ENCODE measurements at regions not wholly inside any gene's neighbourhood (a gene's known extent, or its start where the extent isn't known, plus 50 kb on each side); places are given as distances from the start of the nearest gene placed in this dataset.

DNA sequence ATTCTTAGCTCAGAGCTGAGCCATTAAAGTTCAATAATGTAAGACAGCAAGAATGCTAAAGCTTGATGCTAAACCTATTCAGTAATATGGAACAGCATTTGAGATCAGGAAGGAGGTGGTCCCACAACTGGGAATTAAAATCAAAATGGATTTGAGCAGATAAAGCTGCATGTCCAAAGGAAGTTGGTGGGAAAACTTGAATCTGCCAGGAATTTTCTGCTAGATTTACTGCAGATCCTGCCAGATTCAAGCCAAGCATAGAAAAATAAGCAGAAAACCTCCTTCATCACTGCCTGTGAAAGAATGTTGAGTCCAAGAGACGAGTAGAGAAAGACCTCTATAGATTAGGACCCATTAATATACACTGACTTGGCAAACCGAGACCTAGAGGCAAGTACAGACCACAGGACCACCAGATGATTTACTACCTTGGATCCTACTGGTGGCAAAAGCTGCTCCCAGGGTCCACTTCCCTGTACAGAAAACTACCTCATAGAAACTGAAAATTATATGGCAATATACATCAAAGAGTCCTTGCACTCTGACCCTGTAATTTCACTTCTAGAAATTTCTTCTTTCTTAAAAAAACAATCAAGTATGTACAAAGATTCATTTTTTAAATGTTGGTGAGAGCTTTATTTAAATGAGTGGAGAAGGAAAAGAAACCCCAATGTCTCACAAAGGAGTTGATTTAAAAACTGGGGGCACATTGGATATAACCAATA lies 263.2 kb downstream of the DAD1 start:
- TF ChIP-seq CTCF (IDR thresholded peaks at IDR 0.05): no peak
- no peaks in the 10 kb centered on the region for H3K36me3 ChIP-seq (replicated peaks in 1 of 2)
- H3K27me3 ChIP-seq: no peaks in the 10 kb centered on the region
- 67 to 77% (median 68%) methylated on average over 2 of the region's 2 CpGs for WGBS, 4 donors
- H3K9me3 ChIP-seq (replicated peaks in 1 of 3): peaks cover 0 to 4% (median 0%) of the 10 kb centered on the region in 3 donors
- H3K4me1 ChIP-seq (replicated peaks in 1 of 2): no peaks in the 10 kb centered on the region
- no peak overlapping the region for H3K27ac ChIP-seq
- intact Hi-C loops (cut with DNase I): no loop called here
- no peak overlapping the region for H3K4me3 ChIP-seq
- no peak for DNase-seq

- Histone ChIP-seq H3K4me1 (replicated peaks in 1 of 2) (no peaks in the 10 kb centered on the region), H3K27me3 (peaks cover 5% of the 10 kb centered on the region), H3K4me3 (no peak overlapping the region), H3K9me3 (replicated peaks in 1 of 3) (no peaks in the 10 kb centered on the region), H3K27ac (no peak overlapping the region), H3K36me3 (replicated peaks in 1 of 2) (no peaks in the 10 kb centered on the region)
- 37 to 55% (median 46%) methylated on average over 4 of the region's 4 CpGs for WGBS, 4 donors
- intact Hi-C loops (cut with DNase I): loop anchor here in 1 of 2 donors (5.0 kb wide), 1 partner anchor 52 kb away; no protein-coding TSS in a partner anchor
- no peak for DNase-seq
- TF ChIP-seq CTCF (IDR thresholded peaks at IDR 0.05) (no peak), POLR2A (IDR thresholded peaks at IDR 0.05) (no peak)
Observed at GRCh38 chr14:22320362-22320750, 268.7 kb downstream of the DAD1 start.

GRCh38 chr14:22319526-22320361 lies 269.3 kb downstream of the DAD1 start:
- Histone ChIP-seq H3K36me3 (replicated peaks in 1 of 2) (no peaks in the 10 kb centered on the region), H3K27ac (no peak overlapping the region), H3K27me3 (peaks cover 5% of the 10 kb centered on the region), H3K9me3 (replicated peaks in 1 of 3) (no peaks in the 10 kb centered on the region), H3K4me3 (no peak overlapping the region), H3K4me1 (replicated peaks in 1 of 2) (no peaks in the 10 kb centered on the region)
- TF ChIP-seq POLR2A (IDR thresholded peaks at IDR 0.05) (no peak), CTCF (IDR thresholded peaks at IDR 0.05) (peak; percentile 60 to 74 (median 70))
- intact Hi-C loops (cut with DNase I): loop anchor here (5.0 to 10.0 kb wide), 3 partner anchors 53 to 155 kb away; no protein-coding TSS in a partner anchor
- WGBS, 4 donors: 30 to 34% (median 34%) methylated on average over 4 of the region's 4 CpGs
- DNase-seq: peak; percentile 55 to 85 (median 69)

DNA sequence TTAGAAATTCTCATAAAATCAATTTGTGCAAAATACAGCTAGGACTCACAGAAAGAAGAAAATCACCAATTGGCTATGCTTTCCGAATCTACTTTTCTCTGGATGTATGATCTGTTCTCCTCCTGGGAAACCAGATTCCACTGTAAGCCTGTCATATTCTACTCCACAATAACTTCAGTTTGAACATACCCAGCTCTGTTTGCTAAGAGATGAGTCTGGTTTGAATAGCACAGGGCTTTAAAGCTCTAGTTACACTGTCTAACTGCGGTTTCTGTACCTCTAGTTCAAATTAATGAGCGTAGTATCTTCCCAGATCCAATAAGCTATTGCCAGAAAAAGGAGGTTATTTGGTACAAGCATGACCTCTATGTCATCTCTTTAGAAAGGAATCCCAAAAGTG lies 270.1 kb downstream of the DAD1 start:
- Histone ChIP-seq H3K9me3 (replicated peaks in 1 of 3) (no peaks in the 10 kb centered on the region), H3K27ac (no peak overlapping the region), H3K36me3 (replicated peaks in 1 of 2) (no peaks in the 10 kb centered on the region), H3K4me1 (replicated peaks in 1 of 2) (no peaks in the 10 kb centered on the region), H3K27me3 (peaks cover 5% of the 10 kb centered on the region), H3K4me3 (no peak overlapping the region)
- WGBS, 4 donors: 55 to 82% (median 69%) methylated on average over 3 of the region's 3 CpGs
- TF ChIP-seq POLR2A (IDR thresholded peaks at IDR 0.05): no peak
- TF ChIP-seq CTCF (IDR thresholded peaks at IDR 0.05): no peak
- DNase-seq: no peak
- intact Hi-C loops (cut with DNase I): loop anchor here in 1 of 2 donors (5.0 to 10.0 kb wide), 2 partner anchors 58 to 156 kb away; no protein-coding TSS in a partner anchor

Data from adrenal gland (tissue), 9 donors.